Spleen (tissue), 11 donors: ENCODE measurements at regions not wholly inside any gene's neighbourhood (a gene's known extent, or its start where the extent isn't known, plus 50 kb on each side); places are given as distances from the start of the nearest gene placed in this dataset.

Source experiments
- DNase-seq: peaks from one replicate; pipeline ENCODE4 v3.0.0-alpha.2; 2020
- H3K27ac ChIP-seq, 8 donors: fragments of 200-600 bp; sonication (generic) in 7 of 8; 1 replicate in 4 of 8; 2 replicates in 4 of 8; pipeline versions ENCODE4 v1.5.0 to v1.8.0; 2016 to 2021; ENCODE audit warnings: inconsistent platforms in 4 of 8, mild to moderate bottlenecking in 4 of 8, moderate library complexity in 1 of 8
- H3K27me3 ChIP-seq, 7 donors: fragments of 200-600 bp; sonication (generic) in 6 of 7; replicated peaks in 1 of 7; 1 replicate in 4 of 7; 2 replicates in 3 of 7; pipeline versions ENCODE4 v1.5.0 to v1.8.0; 2016 to 2021; ENCODE audit warnings: inconsistent platforms in 3 of 7, mild to moderate bottlenecking in 1 of 7
- H3K36me3 ChIP-seq, 6 donors: fragments of 200-600 bp; sonication (generic) in 5 of 6; 1 replicate in 4 of 6; 2 replicates in 2 of 6; pipeline versions ENCODE4 v1.5.0 to v1.8.0; 2016 to 2021; ENCODE audit warnings: inconsistent platforms in 2 of 6
- H3K4me1 ChIP-seq, 6 donors: fragments of 200-600 bp; sonication (generic) in 5 of 6; 1 replicate in 3 of 6; 2 replicates in 3 of 6; pipeline versions ENCODE4 v1.5.0 to v1.8.0; 2016 to 2021; ENCODE audit warnings: inconsistent platforms in 3 of 6
- H3K4me3 ChIP-seq, 8 donors: fragments of 200-600 bp; sonication (generic) in 7 of 8; 1 replicate in 4 of 8; 2 replicates in 4 of 8; pipeline versions ENCODE4 v1.5.0 to v1.8.0; 2016 to 2021; ENCODE audit warnings: inconsistent platforms in 4 of 8, mild to moderate bottlenecking in 4 of 8, moderate library complexity in 2 of 8
- H3K9me3 ChIP-seq, 8 donors: fragments of 200-600 bp; sonication (generic) in 7 of 8; 1 replicate in 4 of 8; 2 replicates in 4 of 8; pipeline versions ENCODE4 v1.5.0 to v1.8.0; 2016 to 2021; ENCODE audit warnings: inconsistent platforms in 4 of 8
- POLR2A ChIP-seq, 3 donors: fragments of 450-650 bp; IDR thresholded peaks; one replicate each; pipeline ENCODE4 v1.5.1; 2017; ENCODE audit warnings: antibody characterized with exemption in 3 of 3, mild to moderate bottlenecking in 1 of 3
- POLR2AphosphoS5 ChIP-seq, 3 donors: sonication (generic); formaldehyde crosslinking; IDR thresholded peaks; one replicate each; pipeline ENCODE4 v1.5.1; 2017; ENCODE audit warnings: antibody characterized with exemption in 3 of 3
- WGBS, 5 donors: extraction: QIAGEN DNeasy Blood & Tissue Kit in 3 of 5; methylation state at CpG; one replicate each; pipeline versions ENCODE4 v1.1.5 to v1.1.7; 2013 to 2018; 5-methylcytosine and 5-hydroxymethylcytosine counted together
- intact Hi-C: fragments of 100-400 bp; cut with DNase I; formaldehyde crosslinking; loops from one replicate; pipeline ENCODE4 v1.15.0; 2023; ENCODE audit warnings: low total_unique reads
- TF ChIP-seq, protein P1 (sequence below), 11 experiments: fragments of 200-600 bp in 7 of 11; fragments of 450-650 bp in 4 of 11; sonication (generic) in 4 of 11; IDR thresholded peaks in 8 of 11; conservative IDR thresholded peaks in 3 of 11; 1 replicate in 7 of 11; 2 replicates in 4 of 11; pipeline versions ENCODE4 v1.4.0 to v1.8.0; 2016 to 2021; ENCODE audit warnings: antibody characterized with exemption in 11 of 11, inconsistent platforms in 4 of 11, mild to moderate bottlenecking in 1 of 11
- donor health status: healthy with polysubstance abuse.
- donor health status: DM: no; HTN: no; CAD: no; lungs with moderate emphysema.
- donor health status: DM: no; HTN: no; CAD: no.
- donor health status: Bipolar disorder and iron deficiency.
- donor health status: healthy.
- donor health status: DM: no; HTN: no; CAD: no.
- donor health status: DM: yes; HTN: yes; CAD: no.

GRCh38 chr3:171967137-171967783, 72.1 kb upstream of the FNDC3B start:
- WGBS, 5 donors, result 25 to 53% (median 33%) methylated on average over 6 of the region's 6 CpGs
- Histone ChIP-seq H3K27ac (peak overlapping the region in 7 of 8 donors; percentile 52 to 82 (median 80)), H3K4me3 (no peak overlapping the region), H3K4me1 (peaks cover 0 to 30% (median 14%) of the 10 kb centered on the region in 6 donors), H3K27me3 (no peaks in the 10 kb centered on the region), H3K36me3 (no peaks in the 10 kb centered on the region), H3K9me3 (no peaks in the 10 kb centered on the region)
- no peak for TF ChIP-seq POLR2A (IDR thresholded peaks at IDR 0.05)
- peak in 2 of 3 donors; percentile 28 to 80 for TF ChIP-seq POLR2AphosphoS5 (IDR thresholded peaks at IDR 0.05)
- TF ChIP-seq, protein P1, sequence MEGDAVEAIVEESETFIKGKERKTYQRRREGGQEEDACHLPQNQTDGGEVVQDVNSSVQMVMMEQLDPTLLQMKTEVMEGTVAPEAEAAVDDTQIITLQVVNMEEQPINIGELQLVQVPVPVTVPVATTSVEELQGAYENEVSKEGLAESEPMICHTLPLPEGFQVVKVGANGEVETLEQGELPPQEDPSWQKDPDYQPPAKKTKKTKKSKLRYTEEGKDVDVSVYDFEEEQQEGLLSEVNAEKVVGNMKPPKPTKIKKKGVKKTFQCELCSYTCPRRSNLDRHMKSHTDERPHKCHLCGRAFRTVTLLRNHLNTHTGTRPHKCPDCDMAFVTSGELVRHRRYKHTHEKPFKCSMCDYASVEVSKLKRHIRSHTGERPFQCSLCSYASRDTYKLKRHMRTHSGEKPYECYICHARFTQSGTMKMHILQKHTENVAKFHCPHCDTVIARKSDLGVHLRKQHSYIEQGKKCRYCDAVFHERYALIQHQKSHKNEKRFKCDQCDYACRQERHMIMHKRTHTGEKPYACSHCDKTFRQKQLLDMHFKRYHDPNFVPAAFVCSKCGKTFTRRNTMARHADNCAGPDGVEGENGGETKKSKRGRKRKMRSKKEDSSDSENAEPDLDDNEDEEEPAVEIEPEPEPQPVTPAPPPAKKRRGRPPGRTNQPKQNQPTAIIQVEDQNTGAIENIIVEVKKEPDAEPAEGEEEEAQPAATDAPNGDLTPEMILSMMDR (IDR thresholded peaks at IDR 0.05 in 8 of 11, conservative IDR thresholded peaks at IDR 0.05 in 3 of 11), result no peak
- intact Hi-C loops, result no loop called here
- no peak for DNase-seq

DNA sequence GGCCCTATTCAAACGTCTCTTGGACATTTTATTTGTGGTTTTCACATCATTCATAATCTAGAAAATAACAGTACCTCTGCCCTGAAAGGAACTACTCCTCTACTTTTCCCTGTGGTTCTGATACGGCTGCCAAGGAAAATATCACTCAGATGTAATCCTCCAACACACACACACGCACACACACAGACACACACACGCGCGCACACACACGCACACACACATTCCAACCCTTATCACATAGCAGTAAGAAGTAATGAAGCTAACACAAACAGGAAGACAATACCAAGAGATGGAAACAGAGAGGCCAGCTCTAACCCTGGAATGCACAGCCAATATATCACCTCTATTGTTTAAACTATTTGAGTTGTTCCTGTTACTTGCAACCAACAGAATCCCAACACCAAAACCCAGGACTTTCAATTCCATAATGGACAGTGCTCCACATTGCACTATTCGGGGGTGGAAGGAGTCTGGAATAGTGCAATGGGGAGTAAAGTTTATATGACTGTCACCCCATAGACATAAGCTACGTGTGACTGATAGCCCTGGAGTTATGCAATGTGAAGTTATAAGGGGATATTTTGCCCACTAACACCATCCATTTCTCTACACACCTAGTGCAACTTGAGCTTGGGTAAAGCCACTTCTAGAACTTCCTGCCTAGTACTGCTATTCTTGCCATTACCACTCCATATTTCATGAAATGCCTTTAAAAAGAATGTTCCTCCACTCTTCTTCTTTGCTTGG, 71.3 kb upstream of the FNDC3B start:
- Histone ChIP-seq H3K4me3 (no peak overlapping the region), H3K4me1 (peaks cover 0 to 30% (median 14%) of the 10 kb centered on the region in 6 donors), H3K27me3 (no peaks in the 10 kb centered on the region), H3K36me3 (no peaks in the 10 kb centered on the region), H3K27ac (peak overlapping the region in 7 of 8 donors; percentile 52 to 82 (median 80)), H3K9me3 (no peaks in the 10 kb centered on the region)
- intact Hi-C loops, result no loop called here
- no peak for DNase-seq
- TF ChIP-seq POLR2A (IDR thresholded peaks at IDR 0.05) (no peak), POLR2AphosphoS5 (IDR thresholded peaks at IDR 0.05) (no peak)
- TF ChIP-seq, protein P1 (IDR thresholded peaks at IDR 0.05 in 8 of 11, conservative IDR thresholded peaks at IDR 0.05 in 3 of 11), result no peak
- 58 to 86% (median 70%) methylated on average over 9 of the region's 9 CpGs for WGBS, 5 donors

- H3K4me1 ChIP-seq, result peaks cover 0 to 41% (median 14%) of the 10 kb centered on the region in 6 donors
- no peaks in the 10 kb centered on the region for H3K36me3 ChIP-seq
- 56 to 86% (median 74%) methylated on average over 1 of the region's 1 CpG for WGBS, 5 donors
- H3K4me3 ChIP-seq, result no peak overlapping the region
- intact Hi-C loops, result no loop called here
- no peaks in the 10 kb centered on the region for H3K27me3 ChIP-seq
- no peak for DNase-seq
- TF ChIP-seq POLR2AphosphoS5 (IDR thresholded peaks at IDR 0.05) (no peak), POLR2A (IDR thresholded peaks at IDR 0.05) (no peak)
- TF ChIP-seq, protein P1 (IDR thresholded peaks at IDR 0.05 in 8 of 11, conservative IDR thresholded peaks at IDR 0.05 in 3 of 11), result no peak
- H3K27ac ChIP-seq, result peak overlapping the region in 5 of 8 donors; percentile 43 to 77 (median 51)
- H3K9me3 ChIP-seq, result no peaks in the 10 kb centered on the region
Observed at GRCh38 chr3:171970301-171970788, 69.0 kb upstream of the FNDC3B start.

- Histone ChIP-seq H3K4me1 (peaks cover 0 to 48% (median 13%) of the 10 kb centered on the region in 6 donors), H3K27ac (no peak overlapping the region), H3K4me3 (no peak overlapping the region), H3K27me3 (no peaks in the 10 kb centered on the region), H3K36me3 (no peaks in the 10 kb centered on the region), H3K9me3 (no peaks in the 10 kb centered on the region)
- intact Hi-C loops, result no loop called here
- no peak for DNase-seq
- no peak for TF ChIP-seq POLR2A (IDR thresholded peaks at IDR 0.05)
- TF ChIP-seq, protein P1 (IDR thresholded peaks at IDR 0.05 in 8 of 11, conservative IDR thresholded peaks at IDR 0.05 in 3 of 11), result no peak
- TF ChIP-seq POLR2AphosphoS5 (IDR thresholded peaks at IDR 0.05), result no peak
- 58 to 79% (median 63%) methylated on average over 1 of the region's 1 CpG for WGBS, 5 donors
Observed at GRCh38 chr3:171971919-171972514, 67.4 kb upstream of the FNDC3B start.
